B cell (primary cell): ENCODE measurements at regions not wholly inside any gene's neighbourhood (a gene's known extent, or its start where the extent isn't known, plus 50 kb on each side); places are given as distances from the start of the nearest gene placed in this dataset.

ENCODE experiments used
- ATAC-seq: fragments of 200-7000 bp; cut with Tn5 transposase; one replicate; pipeline ENCODE4 v1.10.0; 2021; ENCODE audit warnings: low read depth, mild to moderate bottlenecking, moderate number of reproducible peaks, moderate library complexity
- CTCF ChIA-PET: fragments of 350-600 bp; sonication (Branson Sonifier 250); formaldehyde crosslinking; loops from one replicate; lab custom pipeline; 2021; ENCODE audit warnings: antibody characterized with exemption, inconsistent platforms; lab: Charles Lee
- POLR2A ChIA-PET: fragments of 350-600 bp; sonication (Branson Sonifier 250); formaldehyde crosslinking; loops from one replicate; lab custom pipeline; 2021; ENCODE audit warnings: antibody characterized with exemption; lab: Charles Lee
- DNase-seq: peaks from one replicate; pipeline ENCODE4 v3.0.0; 2013
- H2AFZ ChIP-seq: 2 replicates; pipeline ENCODE4 v1.6.1; 2012; ENCODE audit warnings: mild to moderate bottlenecking, low read depth, low read length; ENCODE audit not compliant: insufficient read depth, poor library complexity, severe bottlenecking
- H3K27ac ChIP-seq, 2 donors: 1 replicate in 1 of 2; 2 replicates in 1 of 2; pipeline ENCODE4 v1.5.1; 2012 to 2013; ENCODE audit warnings: low read length in 2 of 2, mild to moderate bottlenecking in 2 of 2, moderate library complexity in 1 of 2
- H3K27me3 ChIP-seq, 4 experiments: fragments of 200-600 bp in 1 of 4; sonication (generic) in 1 of 4; replicated peaks in 1 of 4; 1 replicate in 2 of 4; 2 replicates in 2 of 4; pipeline versions ENCODE4 v1.6.1 to v1.7.0; 2013 to 2016; ENCODE audit warnings: low read length in 3 of 4, mild to moderate bottlenecking in 2 of 4, mixed read lengths in 1 of 4, moderate library complexity in 1 of 4; ENCODE audit not compliant: insufficient read depth in 4 of 4, control insufficient read depth in 3 of 4; ENCODE audit errors: control extremely low read depth in 1 of 4
- H3K36me3 ChIP-seq, 2 experiments: replicated peaks in 1 of 2; 1 replicate in 1 of 2; 2 replicates in 1 of 2; pipeline versions ENCODE4 v1.6.1 to v1.7.1; 2013; ENCODE audit warnings: low read length in 1 of 2; ENCODE audit not compliant: insufficient read depth in 2 of 2, control insufficient read depth in 1 of 2; ENCODE audit errors: control extremely low read depth in 1 of 2, extremely low read depth in 1 of 2
- H3K4me1 ChIP-seq, 2 donors: fragments of 200-600 bp in 1 of 2; sonication (generic) in 1 of 2; 1 replicate in 1 of 2; 2 replicates in 1 of 2; pipeline versions ENCODE4 v1.5.1 to v1.6.1; 2013 to 2017; ENCODE audit warnings: low read length in 2 of 2; ENCODE audit not compliant: control insufficient read depth in 2 of 2, insufficient read depth in 2 of 2
- H3K4me2 ChIP-seq: replicated peaks from 2 replicates; pipeline ENCODE3; 2012; ENCODE audit warnings: mild to moderate bottlenecking, low read depth, low read length; ENCODE audit not compliant: poor library complexity, severe bottlenecking
- H3K4me3 ChIP-seq, 5 experiments: fragments of 200-600 bp in 1 of 5; sonication (generic) in 1 of 5; 1 replicate in 3 of 5; 2 replicates in 2 of 5; pipeline versions ENCODE4 v1.5.1 to v1.7.0; 2011 to 2016; ENCODE audit warnings: low read length in 4 of 5, mild to moderate bottlenecking in 4 of 5, low read depth in 2 of 5, control low read depth in 1 of 5, moderate library complexity in 1 of 5; ENCODE audit not compliant: insufficient read depth in 1 of 5; ENCODE audit errors: control extremely low read depth in 1 of 5, extremely low read depth in 1 of 5
- H3K79me2 ChIP-seq: fragments of 200-600 bp; sonication (generic); one replicate; pipeline ENCODE4 v1.6.0; 2016; ENCODE audit warnings: low read length; ENCODE audit not compliant: control insufficient read depth, insufficient read depth
- H3K9ac ChIP-seq: fragments of 200-600 bp; sonication (generic); 2 replicates; pipeline ENCODE4 v1.6.1; 2017; ENCODE audit warnings: mild to moderate bottlenecking, low read length, moderate library complexity
- H3K9me3 ChIP-seq, 3 donors: one replicate each; pipeline versions ENCODE4 v1.6.1 to v1.7.1; 2013; ENCODE audit warnings: low read length in 2 of 3; ENCODE audit not compliant: control insufficient read depth in 2 of 3, insufficient read depth in 1 of 3; ENCODE audit errors: control extremely low read depth in 1 of 3
- H4K20me1 ChIP-seq: 2 replicates; pipeline ENCODE4 v1.6.0; 2012; ENCODE audit warnings: mild to moderate bottlenecking, low read length; ENCODE audit not compliant: insufficient read depth, control insufficient read depth, poor library complexity, severe bottlenecking
- H3K27ac Mint-ChIP-seq: one replicate; pipeline ENCODE4 v1.8.0; 2021; ENCODE audit warnings: mixed read lengths
- H3K27me3 Mint-ChIP-seq: one replicate; pipeline ENCODE4 v1.8.0; 2021; ENCODE audit warnings: mixed read lengths
- H3K4me1 Mint-ChIP-seq: one replicate; pipeline ENCODE4 v1.8.0; 2021; ENCODE audit warnings: mixed read lengths
- H3K4me3 Mint-ChIP-seq: one replicate; pipeline ENCODE4 v1.8.0; 2021; ENCODE audit warnings: mixed read lengths
- H3K9me3 Mint-ChIP-seq: one replicate; pipeline ENCODE4 v1.8.0; 2022; ENCODE audit warnings: mixed read lengths; ENCODE audit not compliant: insufficient read depth
- EZH2 ChIP-seq: IDR thresholded peaks from 2 replicates; pipeline ENCODE4 v1.6.1; 2012; ENCODE audit warnings: borderline replicate concordance, low read depth, mild to moderate bottlenecking, moderate library complexity, low read length; ENCODE audit not compliant: insufficient read depth, poor library complexity, severe bottlenecking
- whole genome bisulfite sequencing: methylation state at CpG from one replicate; pipeline ENCODE4 v1.1.5; 2013; ENCODE audit warnings: missing lambda C conversion rate; ENCODE audit not compliant: insufficient coverage; 5-methylcytosine and 5-hydroxymethylcytosine counted together
- intact Hi-C: fragments of 100-400 bp; cut with micrococcal nuclease; formaldehyde crosslinking; loops from one replicate; pipeline ENCODE4 v1.10.0; 2022
- TF ChIP-seq, protein P1 (sequence below): fragments of 200-600 bp; IDR thresholded peaks from one replicate; pipeline ENCODE4 v1.8.0; 2022; ENCODE audit warnings: antibody characterized with exemption, mild to moderate bottlenecking

GRCh38 chr2:183948861-183949260 is 649.5 kb upstream of the ZNF804A start:
- no CpG with 5 or more reads among the region's 1 CpG for WGBS
- ATAC-seq, result no peak

DNA sequence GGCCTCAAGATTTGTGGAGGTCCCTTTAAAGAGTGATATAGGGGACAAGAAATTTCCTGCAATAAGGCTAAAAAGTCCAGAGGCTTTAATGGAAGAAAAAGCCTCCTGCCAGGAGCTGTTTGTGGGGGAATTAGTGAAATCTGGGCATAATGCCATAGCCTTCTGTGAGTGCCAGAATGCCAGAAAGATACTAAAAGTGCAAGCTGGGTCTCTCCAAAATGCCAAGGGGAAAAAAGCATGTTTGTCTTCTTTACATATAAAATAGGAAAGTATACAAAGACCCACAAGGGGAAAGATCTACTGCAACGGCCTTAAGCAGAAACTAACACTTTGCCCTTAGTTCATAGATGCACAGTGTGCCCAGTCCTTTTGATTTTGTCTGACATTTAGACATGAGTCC is 647.7 kb upstream of the ZNF804A start:
- WGBS, result no CpG with 5 or more reads among the region's 1 CpG
- Histone ChIP-seq H3K9ac (no peak overlapping the region), H3K4me1 (no peaks in the 10 kb centered on the region), H3K4me3 (no peak overlapping the region), H3K36me3 (no peaks in the 10 kb centered on the region), H2AFZ (no peak overlapping the region), H3K27me3 (no peaks in the 10 kb centered on the region), H3K4me2 (no peak overlapping the region), H3K27ac (no peak overlapping the region), H4K20me1 (no peaks in the 10 kb centered on the region), H3K9me3 (no peaks in the 10 kb centered on the region), H3K79me2 (no peaks in the 10 kb centered on the region)
- Mint-ChIP-seq H3K4me1 (no peaks in the 10 kb centered on the region), H3K27ac (no peak overlapping the region), H3K4me3 (no peak overlapping the region), H3K27me3 (no peaks in the 10 kb centered on the region), H3K9me3 (no peaks in the 10 kb centered on the region)
- ChIA-PET CTCF (no interaction called here), POLR2A (no interaction called here)
- TF ChIP-seq, protein P1, sequence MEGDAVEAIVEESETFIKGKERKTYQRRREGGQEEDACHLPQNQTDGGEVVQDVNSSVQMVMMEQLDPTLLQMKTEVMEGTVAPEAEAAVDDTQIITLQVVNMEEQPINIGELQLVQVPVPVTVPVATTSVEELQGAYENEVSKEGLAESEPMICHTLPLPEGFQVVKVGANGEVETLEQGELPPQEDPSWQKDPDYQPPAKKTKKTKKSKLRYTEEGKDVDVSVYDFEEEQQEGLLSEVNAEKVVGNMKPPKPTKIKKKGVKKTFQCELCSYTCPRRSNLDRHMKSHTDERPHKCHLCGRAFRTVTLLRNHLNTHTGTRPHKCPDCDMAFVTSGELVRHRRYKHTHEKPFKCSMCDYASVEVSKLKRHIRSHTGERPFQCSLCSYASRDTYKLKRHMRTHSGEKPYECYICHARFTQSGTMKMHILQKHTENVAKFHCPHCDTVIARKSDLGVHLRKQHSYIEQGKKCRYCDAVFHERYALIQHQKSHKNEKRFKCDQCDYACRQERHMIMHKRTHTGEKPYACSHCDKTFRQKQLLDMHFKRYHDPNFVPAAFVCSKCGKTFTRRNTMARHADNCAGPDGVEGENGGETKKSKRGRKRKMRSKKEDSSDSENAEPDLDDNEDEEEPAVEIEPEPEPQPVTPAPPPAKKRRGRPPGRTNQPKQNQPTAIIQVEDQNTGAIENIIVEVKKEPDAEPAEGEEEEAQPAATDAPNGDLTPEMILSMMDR, result no peak
- TF ChIP-seq EZH2, result no peak
- DNase-seq (no peak), ATAC-seq (no peak)
- intact Hi-C loops, result no loop called here

More at GRCh38 chr2:183948861-183949260, 649.5 kb upstream of the ZNF804A start:
- Mint-ChIP-seq H3K4me1 (no peaks in the 10 kb centered on the region), H3K9me3 (no peaks in the 10 kb centered on the region), H3K27me3 (no peaks in the 10 kb centered on the region), H3K4me3 (no peak overlapping the region), H3K27ac (no peak overlapping the region)
- no peak for TF ChIP-seq EZH2
- TF ChIP-seq, protein P1, result no peak
- Histone ChIP-seq H3K4me2 (no peak overlapping the region), H3K27me3 (no peaks in the 10 kb centered on the region), H3K79me2 (no peaks in the 10 kb centered on the region), H3K4me3 (no peak overlapping the region), H3K27ac (no peak overlapping the region), H4K20me1 (no peaks in the 10 kb centered on the region), H3K9me3 (no peaks in the 10 kb centered on the region), H3K36me3 (no peaks in the 10 kb centered on the region), H2AFZ (no peak overlapping the region), H3K9ac (no peak overlapping the region), H3K4me1 (no peaks in the 10 kb centered on the region)
- intact Hi-C loops, result no loop called here
- CTCF ChIA-PET, result no interaction called here
- DNase-seq, result no peak
- POLR2A ChIA-PET, result no interaction called here
